Esophagus (tissue), 2 donors: ENCODE measurements at regions not wholly inside any gene's neighbourhood (a gene's known extent, or its start where the extent isn't known, plus 50 kb on each side); places are given as distances from the start of the nearest gene placed in this dataset.

ENCODE experiments used
- H3K27ac ChIP-seq, 2 donors: one replicate each; pipeline ENCODE4 v1.5.1; 2013; ENCODE audit warnings: low read depth in 2 of 2, mild to moderate bottlenecking in 2 of 2, inconsistent platforms in 1 of 2, low read length in 1 of 2, moderate library complexity in 1 of 2
- H3K27me3 ChIP-seq, 2 donors: one replicate each; pipeline ENCODE4 v1.6.1; 2013; ENCODE audit warnings: low read length in 2 of 2, control low read depth in 1 of 2, mild to moderate bottlenecking in 1 of 2; ENCODE audit not compliant: insufficient read depth in 2 of 2, control insufficient read depth in 1 of 2
- H3K36me3 ChIP-seq, 2 donors: one replicate each; pipeline ENCODE4 v1.6.1; 2013; ENCODE audit warnings: low read length in 1 of 2; ENCODE audit not compliant: control insufficient read depth in 2 of 2, insufficient read depth in 2 of 2
- H3K4me1 ChIP-seq, 2 donors: one replicate each; pipeline ENCODE4 v1.6.1; 2013; ENCODE audit warnings: low read length in 1 of 2; ENCODE audit not compliant: control insufficient read depth in 2 of 2, insufficient read depth in 2 of 2
- H3K4me3 ChIP-seq, 2 donors: one replicate each; pipeline ENCODE4 v1.5.1; 2013; ENCODE audit warnings: low read length in 2 of 2, mild to moderate bottlenecking in 2 of 2, low read depth in 1 of 2, moderate library complexity in 1 of 2
- H3K9me3 ChIP-seq, 2 donors: one replicate each; pipeline ENCODE4 v1.6.1; 2013; ENCODE audit warnings: mild to moderate bottlenecking in 2 of 2, low read depth in 1 of 2, low read length in 1 of 2, moderate library complexity in 1 of 2; ENCODE audit not compliant: control insufficient read depth in 2 of 2, insufficient read depth in 1 of 2
- WGBS, 2 donors: extraction: QIAGEN DNeasy Blood & Tissue Kit; methylation state at CpG; one replicate each; pipeline ENCODE4 v1.1.7; 2013; 5-methylcytosine and 5-hydroxymethylcytosine counted together
- donor health status: healthy with polysubstance abuse.
- donor health status: Bipolar disorder and iron deficiency.

DNA sequence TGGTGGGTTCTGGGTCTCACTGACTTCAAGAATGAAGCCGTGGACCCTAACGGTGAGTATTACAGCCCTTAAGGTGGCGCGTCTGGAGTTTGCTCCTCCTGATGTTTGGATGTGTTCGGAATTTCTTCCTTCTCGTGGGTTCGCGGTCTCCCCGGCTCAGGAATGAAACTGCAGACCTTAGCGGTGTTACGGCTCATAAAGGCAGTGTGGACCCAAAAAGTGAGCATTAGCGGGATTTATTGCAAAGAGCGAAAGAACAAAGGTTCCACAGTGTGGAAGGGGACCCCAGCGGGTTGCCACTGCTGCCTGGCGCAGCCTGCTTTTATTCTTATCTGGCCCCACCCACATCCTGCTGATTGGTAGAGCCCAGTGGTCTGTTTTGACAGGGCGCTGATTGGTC is 420.5 kb upstream of the BCHE start:
- 94 to 96% methylated on average over 16 of the region's 16 CpGs for WGBS, 2 donors
- H3K4me3 ChIP-seq = no peak overlapping the region
- no peaks in the 10 kb centered on the region for H3K4me1 ChIP-seq
- no peak overlapping the region for H3K27ac ChIP-seq
- peaks cover 2% of the 10 kb centered on the region in 2 donors for H3K9me3 ChIP-seq
- no peaks in the 10 kb centered on the region for H3K36me3 ChIP-seq
- no peaks in the 10 kb centered on the region for H3K27me3 ChIP-seq

DNA sequence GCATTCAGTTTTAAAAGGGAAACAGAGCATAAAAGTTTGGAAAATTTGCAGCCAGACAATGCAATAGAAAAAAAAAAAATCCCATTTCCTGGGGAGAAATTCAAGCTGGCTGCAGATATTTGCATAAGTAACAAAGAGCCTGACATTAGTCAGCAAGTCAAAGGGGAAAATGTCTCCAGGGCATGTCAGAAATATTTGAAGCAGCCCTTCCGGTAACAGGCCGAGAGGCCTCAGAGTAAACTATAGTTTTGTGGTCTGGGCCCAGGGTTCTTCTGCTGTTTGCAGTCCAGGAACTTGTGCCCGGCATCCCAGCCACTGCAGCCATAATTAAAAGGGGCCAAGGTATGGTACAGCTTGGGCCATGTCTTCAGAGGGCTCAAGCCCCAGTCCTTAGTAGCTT is 411.6 kb upstream of the BCHE start:
- peaks cover 0 to 3% of the 10 kb centered on the region in 2 donors for H3K9me3 ChIP-seq
- no peak overlapping the region for H3K27ac ChIP-seq
- H3K36me3 ChIP-seq = no peaks in the 10 kb centered on the region
- no peaks in the 10 kb centered on the region for H3K4me1 ChIP-seq
- H3K4me3 ChIP-seq = no peak overlapping the region
- WGBS, 2 donors = 77 to 79% methylated on average over 3 of the region's 3 CpGs
- H3K27me3 ChIP-seq = no peaks in the 10 kb centered on the region

DNA sequence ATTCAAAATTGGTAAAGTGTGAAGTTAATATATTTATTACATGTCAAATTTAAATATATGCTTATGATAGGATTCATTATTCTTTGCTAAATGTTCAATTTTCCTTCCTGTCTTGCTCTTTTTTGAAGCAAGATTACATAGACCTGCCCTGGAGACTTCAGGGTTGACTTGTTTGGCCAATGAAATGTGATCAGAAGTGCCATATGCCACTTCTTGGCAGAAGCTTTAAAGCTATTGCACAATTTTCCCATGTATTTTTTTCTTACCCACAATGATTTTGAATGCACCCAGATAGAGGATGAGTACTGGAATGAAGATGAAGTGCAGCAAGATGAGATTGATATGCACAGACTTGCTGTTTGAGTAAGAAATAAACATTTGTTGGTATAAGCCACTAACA is 406.3 kb upstream of the BCHE start:
- Histone ChIP-seq H3K27ac (no peak overlapping the region), H3K9me3 (no peaks in the 10 kb centered on the region), H3K36me3 (no peaks in the 10 kb centered on the region), H3K27me3 (no peaks in the 10 kb centered on the region), H3K4me3 (no peak overlapping the region), H3K4me1 (no peaks in the 10 kb centered on the region)

DNA sequence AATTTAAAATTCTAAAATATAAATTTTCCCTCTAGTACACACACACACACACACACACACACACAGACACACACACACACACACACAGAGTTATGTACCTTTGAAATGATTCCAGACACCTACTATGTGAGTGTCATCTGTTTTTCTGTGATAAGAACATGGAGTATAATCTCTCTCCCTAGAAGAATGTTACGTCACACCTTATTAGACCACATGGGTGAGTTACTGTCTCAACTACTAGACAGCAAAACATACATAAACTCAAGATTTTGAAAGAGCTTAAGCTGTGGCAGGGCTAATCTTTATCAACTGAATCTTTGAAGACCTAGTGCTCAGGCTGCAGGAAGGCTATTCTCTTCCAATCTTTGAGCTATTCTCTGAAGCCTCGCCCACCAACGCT is 385.9 kb upstream of the BCHE start:
- H3K36me3 ChIP-seq = no peaks in the 10 kb centered on the region
- no peak overlapping the region for H3K27ac ChIP-seq
- H3K4me3 ChIP-seq = no peak overlapping the region
- WGBS, 2 donors = 78 to 88% methylated on average over 3 of the region's 3 CpGs
- no peaks in the 10 kb centered on the region for H3K27me3 ChIP-seq
- no peaks in the 10 kb centered on the region for H3K4me1 ChIP-seq
- no peaks in the 10 kb centered on the region for H3K9me3 ChIP-seq

DNA sequence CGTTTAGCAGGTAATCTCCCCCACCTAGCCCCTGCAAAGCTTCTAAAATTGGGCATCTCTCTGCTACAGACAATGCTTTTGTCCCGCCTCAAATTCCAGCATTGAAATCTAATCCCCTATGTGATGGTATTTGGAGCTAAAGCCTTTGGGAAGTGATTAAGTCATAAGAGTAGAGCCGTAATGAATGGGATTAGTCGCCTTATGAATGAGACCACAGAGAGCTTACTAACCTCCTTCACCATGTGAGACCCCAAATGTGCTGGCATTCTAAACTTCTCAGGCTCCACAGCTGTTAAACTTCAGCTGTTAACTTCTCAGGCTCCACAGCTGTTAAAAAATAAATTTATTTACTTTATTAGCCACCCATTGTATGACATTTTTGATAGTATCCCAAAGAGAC is 374.2 kb upstream of the BCHE start:
- no peak overlapping the region for H3K4me3 ChIP-seq
- H3K27me3 ChIP-seq = no peaks in the 10 kb centered on the region
- 64 to 77% methylated on average over 4 of the region's 4 CpGs for WGBS, 2 donors
- no peaks in the 10 kb centered on the region for H3K4me1 ChIP-seq
- no peaks in the 10 kb centered on the region for H3K9me3 ChIP-seq
- no peaks in the 10 kb centered on the region for H3K36me3 ChIP-seq
- H3K27ac ChIP-seq = no peak overlapping the region

DNA sequence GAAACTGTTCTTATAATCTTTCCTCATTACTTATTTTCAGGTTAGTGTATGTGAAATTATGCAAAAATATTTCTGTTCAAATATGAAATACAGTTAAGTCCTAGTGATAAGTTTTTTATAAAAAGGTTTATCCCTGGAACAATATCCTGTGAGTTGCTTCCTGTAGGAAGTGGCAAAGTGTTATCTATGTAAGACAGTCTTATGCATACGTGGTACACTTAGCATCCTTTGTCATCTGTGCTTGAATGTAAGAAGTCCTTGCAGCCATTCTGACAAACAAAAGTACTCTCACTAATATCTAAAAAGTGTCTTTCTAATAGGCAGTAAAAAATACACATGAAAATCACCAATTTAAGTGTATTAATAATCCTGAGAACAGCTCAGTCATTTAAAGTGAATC is 372.5 kb upstream of the BCHE start:
- no peaks in the 10 kb centered on the region for H3K9me3 ChIP-seq
- no peaks in the 10 kb centered on the region for H3K36me3 ChIP-seq
- H3K4me1 ChIP-seq = no peaks in the 10 kb centered on the region
- H3K27ac ChIP-seq = no peak overlapping the region
- no peaks in the 10 kb centered on the region for H3K27me3 ChIP-seq
- H3K4me3 ChIP-seq = no peak overlapping the region
- 47 to 63% methylated on average over 1 of the region's 1 CpG for WGBS, 2 donors

DNA sequence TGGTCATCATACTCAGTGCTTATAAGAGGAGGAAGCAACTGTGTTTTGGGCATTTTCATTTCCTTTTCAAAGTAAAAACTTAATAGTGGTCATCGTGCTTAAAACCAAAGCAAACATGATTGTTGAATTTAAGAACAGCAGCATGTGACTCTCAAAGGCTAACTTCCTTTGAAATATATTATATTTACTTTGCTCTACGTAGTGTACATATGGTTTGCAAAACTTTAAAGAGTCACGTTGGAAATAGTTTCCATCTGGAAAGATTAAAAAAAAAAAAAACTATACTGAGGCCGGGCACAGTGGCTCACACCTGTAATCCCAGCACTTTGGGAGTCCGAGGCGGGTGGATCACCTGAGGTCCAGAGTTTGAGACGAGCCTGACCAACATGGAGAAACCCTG is 367.9 kb upstream of the BCHE start:
- H3K4me3 ChIP-seq = no peak overlapping the region
- H3K36me3 ChIP-seq = no peaks in the 10 kb centered on the region
- no peaks in the 10 kb centered on the region for H3K9me3 ChIP-seq
- no peak overlapping the region for H3K27ac ChIP-seq
- WGBS, 2 donors = 44 to 52% methylated on average over 7 of the region's 7 CpGs
- H3K27me3 ChIP-seq = no peaks in the 10 kb centered on the region
- no peaks in the 10 kb centered on the region for H3K4me1 ChIP-seq

DNA sequence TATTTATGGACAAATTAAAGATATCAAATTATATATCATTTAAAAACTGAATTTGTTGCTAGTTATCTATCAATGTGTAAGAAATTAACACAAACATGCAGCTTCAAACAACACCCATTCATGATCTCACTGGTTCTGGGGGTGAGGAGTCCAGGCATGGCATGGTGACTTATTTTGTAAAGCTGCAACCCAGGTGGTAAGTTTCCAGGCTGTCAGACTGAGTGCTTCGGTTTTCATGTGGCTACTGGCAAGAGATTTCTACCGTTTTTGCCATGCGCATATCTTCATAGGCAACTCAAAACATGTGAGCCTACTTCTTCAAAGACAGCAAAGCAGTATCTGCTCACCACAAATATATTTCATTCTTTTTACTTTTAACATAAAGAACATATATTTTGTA is 364.3 kb upstream of the BCHE start:
- H3K36me3 ChIP-seq = no peaks in the 10 kb centered on the region
- whole genome bisulfite sequencing, 2 donors = 66 to 75% methylated on average over 3 of the region's 3 CpGs
- no peak overlapping the region for H3K4me3 ChIP-seq
- no peaks in the 10 kb centered on the region for H3K9me3 ChIP-seq
- H3K27ac ChIP-seq = no peak overlapping the region
- no peaks in the 10 kb centered on the region for H3K27me3 ChIP-seq
- H3K4me1 ChIP-seq = no peaks in the 10 kb centered on the region

DNA sequence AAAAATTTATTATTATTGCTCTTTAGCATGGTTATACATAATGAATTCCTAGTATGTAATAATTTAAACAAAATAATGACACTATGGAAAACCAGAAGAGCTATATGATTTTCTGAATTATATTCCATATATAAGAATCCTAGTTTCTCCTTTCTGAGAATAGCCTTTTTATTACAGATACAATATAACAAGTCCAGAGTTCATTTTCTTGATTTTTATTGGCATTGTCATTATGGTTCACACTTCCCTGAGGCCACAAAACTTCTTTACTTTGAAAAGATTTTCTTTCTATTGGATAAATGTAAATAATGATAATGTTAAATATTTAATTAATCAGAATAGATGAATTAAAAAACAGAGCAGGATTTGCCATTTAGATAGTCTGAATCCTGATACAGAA is 362.3 kb upstream of the BCHE start:
- H3K27ac ChIP-seq = no peak overlapping the region
- no peaks in the 10 kb centered on the region for H3K9me3 ChIP-seq
- H3K27me3 ChIP-seq = no peaks in the 10 kb centered on the region
- H3K4me3 ChIP-seq = no peak overlapping the region
- H3K36me3 ChIP-seq = no peaks in the 10 kb centered on the region
- no peaks in the 10 kb centered on the region for H3K4me1 ChIP-seq

DNA sequence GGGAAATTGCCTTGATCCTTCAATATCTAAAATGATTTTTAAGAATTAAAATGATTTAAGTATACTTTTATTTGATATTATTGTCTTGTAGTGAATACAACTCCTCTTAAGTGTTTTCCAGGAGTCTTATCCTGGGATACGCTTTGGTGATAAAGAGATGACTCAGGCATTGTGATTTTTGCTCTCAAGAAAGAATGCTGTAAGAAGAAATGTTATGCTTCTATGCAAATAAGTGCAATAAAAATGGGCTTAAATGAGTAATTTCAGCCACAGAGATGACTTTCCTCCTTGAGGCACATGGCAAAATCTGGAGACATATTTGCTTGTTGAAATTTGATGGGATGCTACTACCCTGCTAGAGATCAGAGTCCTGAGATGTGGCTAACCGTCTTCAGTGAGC is 358.6 kb upstream of the BCHE start:
- WGBS, 2 donors = 78 to 83% methylated on average over 2 of the region's 2 CpGs
- H3K27ac ChIP-seq = no peak overlapping the region
- H3K4me1 ChIP-seq = no peaks in the 10 kb centered on the region
- H3K27me3 ChIP-seq = no peaks in the 10 kb centered on the region
- H3K36me3 ChIP-seq = no peaks in the 10 kb centered on the region
- no peaks in the 10 kb centered on the region for H3K9me3 ChIP-seq
- no peak overlapping the region for H3K4me3 ChIP-seq
